ENCODE measurements at regions not wholly inside any gene's neighbourhood (a gene's known extent, or its start where the extent isn't known, plus 50 kb on each side); places are given as distances from the start of the nearest gene placed in this dataset.

- WGBS, 2 donors: 70 to 83% methylated on average over 3 of the region's 3 CpGs
Observed at GRCh38 chr2:149924028-149924427, 336.5 kb upstream of the MMADHC start.

GRCh38 chr2:149921911-149922616 is 334.5 kb upstream of the MMADHC start:
- Histone ChIP-seq H3K27me3 (no peaks in the 10 kb centered on the region), H3K36me3 (no peaks in the 10 kb centered on the region), H3K4me1 (no peaks in the 10 kb centered on the region), H3K9me3 (peaks cover 0 to 3% (median 0%) of the 10 kb centered on the region in 3 donors), H3K27ac (no peak overlapping the region), H3K4me3 (no peak overlapping the region)
- no peak for DNase-seq
- WGBS, 2 donors: 79 to 98% methylated on average over 2 of the region's 2 CpGs
- no peak for TF ChIP-seq POLR2A (IDR thresholded peaks at IDR 0.05)
- TF ChIP-seq CTCF (IDR thresholded peaks at IDR 0.05): no peak
- intact Hi-C loops (cut with DNase I): no loop called here

More at GRCh38 chr2:149924028-149924427, 336.5 kb upstream of the MMADHC start:
- Histone ChIP-seq H3K27ac (no peak overlapping the region), H3K27me3 (no peaks in the 10 kb centered on the region), H3K9me3 (peaks cover 0 to 3% (median 0%) of the 10 kb centered on the region in 3 donors), H3K4me3 (no peak overlapping the region), H3K4me1 (no peaks in the 10 kb centered on the region), H3K36me3 (no peaks in the 10 kb centered on the region)
- intact Hi-C loops (cut with DNase I): no loop called here
- no peak for DNase-seq
- no peak for TF ChIP-seq CTCF (IDR thresholded peaks at IDR 0.05)
- no peak for TF ChIP-seq POLR2A (IDR thresholded peaks at IDR 0.05)

- TF ChIP-seq POLR2A (IDR thresholded peaks at IDR 0.05) (no peak), CTCF (IDR thresholded peaks at IDR 0.05) (no peak)
- Histone ChIP-seq H3K27me3 (no peaks in the 10 kb centered on the region), H3K4me1 (no peaks in the 10 kb centered on the region), H3K4me3 (no peak overlapping the region), H3K9me3 (peaks cover 0 to 3% (median 0%) of the 10 kb centered on the region in 3 donors), H3K27ac (no peak overlapping the region), H3K36me3 (no peaks in the 10 kb centered on the region)
- WGBS, 2 donors: 86 to 90% methylated on average over 3 of the region's 3 CpGs
- intact Hi-C loops (cut with DNase I): no loop called here
- DNase-seq: no peak
Observed at GRCh38 chr2:149920389-149920788, 332.8 kb upstream of the MMADHC start.

GRCh38 chr2:149915151-149915550 is 327.6 kb upstream of the MMADHC start:
- H3K9me3 ChIP-seq: no peaks in the 10 kb centered on the region
- TF ChIP-seq CTCF (IDR thresholded peaks at IDR 0.05) (no peak), POLR2A (IDR thresholded peaks at IDR 0.05) (no peak)
- no peaks in the 10 kb centered on the region for H3K4me1 ChIP-seq
- no peak overlapping the region for H3K27ac ChIP-seq
- H3K36me3 ChIP-seq: no peaks in the 10 kb centered on the region
- 46 to 62% methylated on average over 3 of the region's 3 CpGs for WGBS, 2 donors
- H3K27me3 ChIP-seq: no peaks in the 10 kb centered on the region
- intact Hi-C loops (cut with DNase I): no loop called here
- no peak for DNase-seq
- H3K4me3 ChIP-seq: no peak overlapping the region

GRCh38 chr2:149908726-149909683 is 321.4 kb upstream of the MMADHC start:
- intact Hi-C loops (cut with DNase I): no loop called here
- DNase-seq: no peak
- Histone ChIP-seq H3K4me3 (no peak overlapping the region), H3K27ac (no peak overlapping the region), H3K36me3 (no peaks in the 10 kb centered on the region), H3K4me1 (peaks cover 0 to 5% (median 0%) of the 10 kb centered on the region in 3 donors), H3K27me3 (no peaks in the 10 kb centered on the region), H3K9me3 (no peaks in the 10 kb centered on the region)
- WGBS, 2 donors: 40 to 54% methylated on average over 3 of the region's 3 CpGs
- TF ChIP-seq POLR2A (IDR thresholded peaks at IDR 0.05) (no peak), CTCF (IDR thresholded peaks at IDR 0.05) (no peak)

All from esophagus squamous epithelium (tissue), 5 donors.